ENCODE measurements at regions not wholly inside any gene's neighbourhood (a gene's known extent, or its start where the extent isn't known, plus 50 kb on each side); places are given as distances from the start of the nearest gene placed in this dataset.

GRCh38 chr5:68161156-68161555 is 54.4 kb upstream of the PIK3R1 start:
- TF ChIP-seq TCF12 (IDR thresholded peaks at IDR 0.05; ENCODE audit: low read depth, low read length) (no peak), BHLHE40 (IDR thresholded peaks at IDR 0.05; ENCODE audit: borderline replicate concordance in 1 of 2, low read depth in 2 of 2, low read length in 1 of 2) (no peak)
- TF ChIP-seq, protein P1, sequence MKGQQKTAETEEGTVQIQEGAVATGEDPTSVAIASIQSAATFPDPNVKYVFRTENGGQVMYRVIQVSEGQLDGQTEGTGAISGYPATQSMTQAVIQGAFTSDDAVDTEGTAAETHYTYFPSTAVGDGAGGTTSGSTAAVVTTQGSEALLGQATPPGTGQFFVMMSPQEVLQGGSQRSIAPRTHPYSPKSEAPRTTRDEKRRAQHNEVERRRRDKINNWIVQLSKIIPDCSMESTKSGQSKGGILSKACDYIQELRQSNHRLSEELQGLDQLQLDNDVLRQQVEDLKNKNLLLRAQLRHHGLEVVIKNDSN (IDR thresholded peaks at IDR 0.05; ENCODE audit: borderline replicate concordance, extremely low read length, insufficient read depth, low read depth, low read length) = no peak
